CD4-positive, alpha-beta T cell (primary cell): ENCODE measurements at regions not wholly inside any gene's neighbourhood (a gene's known extent, or its start where the extent isn't known, plus 50 kb on each side); places are given as distances from the start of the nearest gene placed in this dataset.

ENCODE experiments used
- ATAC-seq: fragments of 200-7000 bp; cut with Tn5 transposase; one replicate; pipeline ENCODE4 v1.10.0; 2022; ENCODE audit warnings: mild to moderate bottlenecking; ENCODE audit not compliant: poor library complexity
- CTCF ChIA-PET: fragments of 350-600 bp; sonication (Branson Sonifier 250); formaldehyde crosslinking; loops from one replicate; lab custom pipeline; 2021; ENCODE audit warnings: antibody characterized with exemption, inconsistent platforms; lab: Charles Lee
- POLR2A ChIA-PET: fragments of 350-600 bp; sonication (Branson Sonifier 250); formaldehyde crosslinking; loops from one replicate; lab custom pipeline; 2021; ENCODE audit warnings: antibody characterized with exemption, inconsistent platforms; lab: Charles Lee
- DNase-seq, 14 experiments: peaks; one replicate each; pipeline ENCODE4 v3.0.0-alpha.2; 2013 to 2020; ENCODE audit warnings: mixed read lengths in 2 of 14
- H3K27ac ChIP-seq, 2 donors: one replicate each; pipeline versions ENCODE4 v1.5.1 to v1.7.0; 2013; ENCODE audit warnings: low read length in 2 of 2, low read depth in 1 of 2, mild to moderate bottlenecking in 1 of 2
- H3K27me3 ChIP-seq, 2 experiments: 1 replicate in 1 of 2; 2 replicates in 1 of 2; pipeline versions ENCODE4 v1.6.1 to v1.7.0; 2013; ENCODE audit warnings: low read length in 2 of 2, control low read depth in 1 of 2, mild to moderate bottlenecking in 1 of 2, moderate library complexity in 1 of 2; ENCODE audit not compliant: insufficient read depth in 2 of 2, control insufficient read depth in 1 of 2
- H3K36me3 ChIP-seq: one replicate; pipeline ENCODE4 v1.6.1; 2013; ENCODE audit warnings: low read length, control low read depth; ENCODE audit not compliant: insufficient read depth
- H3K4me1 ChIP-seq: one replicate; pipeline ENCODE4 v1.6.1; 2013; ENCODE audit warnings: low read length, control low read depth; ENCODE audit not compliant: insufficient read depth
- H3K4me3 ChIP-seq: one replicate; pipeline ENCODE4 v1.5.1; 2013; ENCODE audit warnings: mild to moderate bottlenecking, low read length, moderate library complexity
- H3K9me3 ChIP-seq, 2 experiments: 1 replicate in 1 of 2; 2 replicates in 1 of 2; pipeline versions ENCODE4 v1.6.1 to v1.7.0; 2013; ENCODE audit warnings: low read length in 2 of 2, mild to moderate bottlenecking in 2 of 2, control low read depth in 1 of 2, moderate library complexity in 1 of 2; ENCODE audit not compliant: control insufficient read depth in 1 of 2, insufficient read depth in 1 of 2
- H3K27ac Mint-ChIP-seq: one replicate; pipeline ENCODE4 v1.8.0; 2020; ENCODE audit warnings: mixed read lengths
- H3K27me3 Mint-ChIP-seq: one replicate; pipeline ENCODE4 v1.8.0; 2021; ENCODE audit warnings: mixed read lengths
- H3K36me3 Mint-ChIP-seq: one replicate; pipeline ENCODE4 v1.8.0; 2021; ENCODE audit warnings: low read depth, mixed read lengths
- H3K4me1 Mint-ChIP-seq: one replicate; pipeline ENCODE4 v1.8.0; 2021; ENCODE audit warnings: low read depth, mixed read lengths
- H3K4me3 Mint-ChIP-seq: one replicate; pipeline ENCODE4 v1.8.0; 2020; ENCODE audit warnings: mild to moderate bottlenecking, mixed read lengths
- H3K9me3 Mint-ChIP-seq: one replicate; pipeline ENCODE4 v1.8.0; 2020; ENCODE audit warnings: mixed read lengths
- CTCF ChIP-seq: fragments of 200-600 bp; IDR thresholded peaks from one replicate; pipeline ENCODE4 v1.8.0; 2022; ENCODE audit warnings: antibody characterized with exemption, mild to moderate bottlenecking
- intact Hi-C, 2 experiments: fragments of 100-400 bp; cut with DNase I in 1 of 2; cut with micrococcal nuclease in 1 of 2; formaldehyde crosslinking; loops; one replicate each; pipeline versions ENCODE4 v1.15.1 to v1.9.0; 2023 to 2025; cut with DNase I, micrococcal nuclease

GRCh38 chr11:57121996-57122395 is 59.8 kb upstream of the LRRC55 start:
- no peaks in the 10 kb centered on the region for H3K36me3 Mint-ChIP-seq
- Histone ChIP-seq H3K4me1 (no peaks in the 10 kb centered on the region), H3K27ac (no peak overlapping the region), H3K27me3 (peaks cover 17 to 26% of the 10 kb centered on the region in 2 experiments), H3K9me3 (no peaks in the 10 kb centered on the region), H3K4me3 (no peak overlapping the region), H3K36me3 (no peaks in the 10 kb centered on the region)
- no peaks in the 10 kb centered on the region for H3K9me3 Mint-ChIP-seq
- ChIA-PET CTCF (interaction anchor here (0.7 kb wide), 1 partner anchor 11 kb away, joined by 3 read pairs; no protein-coding TSS in a partner anchor), POLR2A (no interaction called here)
- no peak overlapping the region for H3K27ac Mint-ChIP-seq
- no peak overlapping the region for H3K4me3 Mint-ChIP-seq
- DNase-seq (no peak), ATAC-seq (no peak)
- peaks cover 36% of the 10 kb centered on the region for H3K27me3 Mint-ChIP-seq
- intact Hi-C loops = no loop called here
- no peaks in the 10 kb centered on the region for H3K4me1 Mint-ChIP-seq
- no peak for TF ChIP-seq CTCF

- no peak for DNase-seq
- H3K4me1 Mint-ChIP-seq = no peaks in the 10 kb centered on the region
- H3K27ac ChIP-seq = no peak overlapping the region
- no peaks in the 10 kb centered on the region for H3K9me3 Mint-ChIP-seq
- H3K36me3 ChIP-seq = no peaks in the 10 kb centered on the region
- H3K36me3 Mint-ChIP-seq = no peaks in the 10 kb centered on the region
- no peak for ATAC-seq
- H3K27ac Mint-ChIP-seq = no peak overlapping the region
- TF ChIP-seq CTCF = no peak
- no peak overlapping the region for H3K4me3 ChIP-seq
- H3K27me3 ChIP-seq = peaks cover 17 to 21% of the 10 kb centered on the region in 2 experiments
- no peaks in the 10 kb centered on the region for H3K4me1 ChIP-seq
- CTCF ChIA-PET = no interaction called here
- H3K4me3 Mint-ChIP-seq = no peak overlapping the region
- POLR2A ChIA-PET = no interaction called here
- intact Hi-C loops = no loop called here
- H3K9me3 ChIP-seq = no peaks in the 10 kb centered on the region
- peaks cover 49% of the 10 kb centered on the region for H3K27me3 Mint-ChIP-seq
These were observed 58.2 kb upstream of the LRRC55 start for GRCh38 chr11:57123590-57123989.

- H3K4me1 Mint-ChIP-seq = no peaks in the 10 kb centered on the region
- peaks cover 50% of the 10 kb centered on the region for H3K27me3 Mint-ChIP-seq
- ChIA-PET POLR2A (no interaction called here), CTCF (no interaction called here)
- H3K4me3 Mint-ChIP-seq = no peak overlapping the region
- Histone ChIP-seq H3K27ac (no peak overlapping the region), H3K4me3 (no peak overlapping the region), H3K9me3 (no peaks in the 10 kb centered on the region), H3K4me1 (no peaks in the 10 kb centered on the region), H3K27me3 (peaks cover 17 to 21% of the 10 kb centered on the region in 2 experiments), H3K36me3 (no peaks in the 10 kb centered on the region)
- intact Hi-C loops = no loop called here
- no peaks in the 10 kb centered on the region for H3K9me3 Mint-ChIP-seq
- no peaks in the 10 kb centered on the region for H3K36me3 Mint-ChIP-seq
- TF ChIP-seq CTCF = no peak
- ATAC-seq (no peak), DNase-seq (no peak)
- no peak overlapping the region for H3K27ac Mint-ChIP-seq
These were observed 57.2 kb upstream of the LRRC55 start for GRCh38 chr11:57124505-57124904.
